Common myeloid progenitor, CD34-positive (primary cell): ENCODE measurements at regions not wholly inside any gene's neighbourhood (a gene's known extent, or its start where the extent isn't known, plus 50 kb on each side); places are given as distances from the start of the nearest gene placed in this dataset.
"Not testable (repeated sequence)": the region's sequence is repeated elsewhere in the genome, so short reads cannot be mapped to it uniquely, and the experiment has no call there.

Experiments
- CTCF ChIA-PET: fragments of 350-600 bp; sonication (Branson Sonifier 250); formaldehyde crosslinking; loops from one replicate; lab custom pipeline; 2021; ENCODE audit warnings: antibody characterized with exemption; lab: Charles Lee
- POLR2A ChIA-PET: fragments of 350-600 bp; sonication (Branson Sonifier 250); formaldehyde crosslinking; loops from one replicate; lab custom pipeline; 2021; ENCODE audit warnings: antibody characterized with exemption; lab: Charles Lee
- DNase-seq, 3 donors: peaks; one replicate each; pipeline versions ENCODE4 v3.0.0 to v3.0.0-alpha.2; 2013
- H3K27ac ChIP-seq, 2 experiments: 1 replicate in 1 of 2; 2 replicates in 1 of 2; pipeline ENCODE4 v1.7.0; 2013; ENCODE audit warnings: inconsistent platforms in 2 of 2, low read length in 2 of 2, mild to moderate bottlenecking in 2 of 2, low read depth in 1 of 2, moderate library complexity in 1 of 2; ENCODE audit not compliant: severe bottlenecking in 2 of 2, insufficient read depth in 1 of 2, poor library complexity in 1 of 2
- H3K27me3 ChIP-seq, 5 experiments: replicated peaks in 2 of 5; 1 replicate in 3 of 5; 2 replicates in 2 of 5; pipeline versions ENCODE4 v1.6.1 to v1.7.0; 2013; ENCODE audit warnings: low read length in 4 of 5, mild to moderate bottlenecking in 2 of 5, moderate library complexity in 2 of 5, inconsistent platforms in 1 of 5; ENCODE audit not compliant: insufficient read depth in 5 of 5, control insufficient read depth in 4 of 5
- H3K36me3 ChIP-seq, 4 experiments: 1 replicate in 2 of 4; 2 replicates in 2 of 4; pipeline versions ENCODE4 v1.6.1 to v1.7.0; 2013; ENCODE audit warnings: low read length in 3 of 4, control low read depth in 1 of 4, mild to moderate bottlenecking in 1 of 4; ENCODE audit not compliant: control insufficient read depth in 4 of 4, insufficient read depth in 4 of 4
- H3K4me1 ChIP-seq, 4 experiments: 1 replicate in 3 of 4; 2 replicates in 1 of 4; pipeline versions ENCODE4 v1.6.1 to v1.7.1; 2013; ENCODE audit warnings: low read length in 3 of 4, mild to moderate bottlenecking in 3 of 4, control low read depth in 1 of 4, inconsistent platforms in 1 of 4, moderate library complexity in 1 of 4; ENCODE audit not compliant: control insufficient read depth in 4 of 4, insufficient read depth in 4 of 4; ENCODE audit errors: control extremely low read depth in 1 of 4
- H3K4me3 ChIP-seq, 7 experiments: 1 replicate in 4 of 7; 2 replicates in 3 of 7; pipeline versions ENCODE4 v1.5.1 to v1.7.0; 2013; ENCODE audit warnings: mild to moderate bottlenecking in 7 of 7, low read length in 6 of 7, moderate library complexity in 6 of 7, inconsistent platforms in 2 of 7, low read depth in 2 of 7, control low read depth in 1 of 7; ENCODE audit not compliant: insufficient read depth in 4 of 7, control insufficient read depth in 1 of 7; ENCODE audit errors: extremely low read depth in 1 of 7
- H3K9me3 ChIP-seq, 5 experiments: 1 replicate in 4 of 5; 2 replicates in 1 of 5; pipeline versions ENCODE4 v1.6.1 to v1.7.1; 2013; ENCODE audit warnings: low read length in 4 of 5, mild to moderate bottlenecking in 2 of 5, inconsistent platforms in 1 of 5, low read depth in 1 of 5, moderate library complexity in 1 of 5; ENCODE audit not compliant: control insufficient read depth in 4 of 5, insufficient read depth in 2 of 5; ENCODE audit errors: control extremely low read depth in 1 of 5
- WGBS: methylation state at CpG from one replicate; pipeline ENCODE4 v1.1.5; 2013; ENCODE audit not compliant: insufficient coverage; 5-methylcytosine and 5-hydroxymethylcytosine counted together

- H3K27ac ChIP-seq: no peak overlapping the region
- H3K4me3 ChIP-seq: no peak overlapping the region
- H3K27me3 ChIP-seq: no peaks in the 10 kb centered on the region
- WGBS: 93% methylated on average over 11 of the region's 21 CpGs
- POLR2A ChIA-PET: no interaction called here
- no peaks in the 10 kb centered on the region for H3K36me3 ChIP-seq
- DNase-seq: no peak
- no peaks in the 10 kb centered on the region for H3K4me1 ChIP-seq
- CTCF ChIA-PET: no interaction called here
- H3K9me3 ChIP-seq: no peaks in the 10 kb centered on the region
These were observed 1244.7 kb upstream of the B3GALT2 start for GRCh38 chr1:194431121-194431520.

DNA sequence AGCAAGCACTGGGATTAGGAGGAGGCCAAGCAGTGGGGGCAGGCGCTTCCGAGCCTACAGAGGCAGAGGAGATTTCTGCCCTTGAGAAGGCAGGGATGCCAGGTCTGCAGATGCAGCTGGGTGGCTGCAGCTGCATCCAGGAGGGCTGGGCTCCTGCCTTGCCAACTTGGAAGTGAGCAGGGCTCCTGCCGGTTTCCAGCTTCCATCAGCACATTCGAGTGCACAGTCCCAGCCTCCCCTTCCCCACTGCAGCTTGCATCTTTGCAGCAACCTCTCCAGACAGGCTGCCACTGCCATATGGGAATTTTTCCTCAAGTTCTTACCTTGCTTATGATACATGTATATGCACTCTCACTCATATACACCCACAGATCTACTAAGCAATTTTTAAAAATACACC is 1234.3 kb upstream of the B3GALT2 start:
- no peak overlapping the region for H3K4me3 ChIP-seq
- no peaks in the 10 kb centered on the region for H3K4me1 ChIP-seq
- no peak for DNase-seq
- H3K36me3 ChIP-seq: no peaks in the 10 kb centered on the region
- no peaks in the 10 kb centered on the region for H3K27me3 ChIP-seq
- POLR2A ChIA-PET: no interaction called here
- peaks cover 0 to 10% (median 7%) of the 10 kb centered on the region in 5 experiments for H3K9me3 ChIP-seq
- no peak overlapping the region for H3K27ac ChIP-seq
- WGBS: 100% methylated on average over 2 of the region's 4 CpGs
- CTCF ChIA-PET: no interaction called here

DNA sequence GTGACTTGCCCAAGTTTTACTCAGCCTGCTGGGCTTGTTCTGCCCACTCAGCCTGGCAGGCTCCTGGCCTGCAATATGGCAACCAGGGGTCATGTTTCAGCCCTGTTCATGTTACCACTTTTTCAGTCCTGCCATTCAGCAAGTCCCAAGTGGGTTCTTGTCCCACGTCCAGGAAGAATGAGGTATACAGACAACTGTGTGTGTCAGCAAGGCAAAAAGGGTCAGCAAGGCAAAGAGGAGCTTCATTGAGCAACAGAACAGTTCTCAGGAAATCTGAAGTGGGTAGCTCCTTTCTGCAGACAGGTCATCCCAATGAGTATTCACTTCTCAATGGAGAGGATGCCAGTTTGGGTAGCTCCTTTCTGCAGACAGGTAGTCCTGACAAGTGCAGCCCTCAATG is 1233.3 kb upstream of the B3GALT2 start:
- ChIA-PET CTCF (no interaction called here), POLR2A (no interaction called here)
- Histone ChIP-seq H3K36me3 (no peaks in the 10 kb centered on the region), H3K27me3 (no peaks in the 10 kb centered on the region), H3K4me3 (no peak overlapping the region), H3K9me3 (peaks cover 0 to 10% (median 7%) of the 10 kb centered on the region in 5 experiments), H3K4me1 (no peaks in the 10 kb centered on the region), H3K27ac (no peak overlapping the region)
- WGBS: 100% methylated on average over 1 of the region's 1 CpG
- no peak for DNase-seq

- ChIA-PET CTCF (no interaction called here), POLR2A (no interaction called here)
- no CpG with 5 or more reads among the region's 1 CpG for whole genome bisulfite sequencing
- H3K27ac ChIP-seq: no peak overlapping the region
- H3K4me1 ChIP-seq: no peaks in the 10 kb centered on the region
- H3K27me3 ChIP-seq: no peaks in the 10 kb centered on the region
- H3K4me3 ChIP-seq: no peak overlapping the region
- H3K9me3 ChIP-seq: peaks cover 0 to 3% (median 0%) of the 10 kb centered on the region in 5 experiments
- no peaks in the 10 kb centered on the region for H3K36me3 ChIP-seq
- DNase-seq: no peak
These were observed 1224.3 kb upstream of the B3GALT2 start for GRCh38 chr1:194410756-194411155.

- H3K27me3 ChIP-seq, POLR2A ChIA-PET, H3K4me3 ChIP-seq, H3K4me1 ChIP-seq, H3K9me3 ChIP-seq, DNase-seq, H3K36me3 ChIP-seq, H3K27ac ChIP-seq, CTCF ChIA-PET: not testable (repeated sequence)
- WGBS: no CpG with 5 or more reads among the region's 2 CpGs
These were observed 1220.8 kb upstream of the B3GALT2 start for GRCh38 chr1:194407238-194407637.

- POLR2A ChIA-PET: no interaction called here
- H3K36me3 ChIP-seq: no peaks in the 10 kb centered on the region
- H3K27ac ChIP-seq: no peak overlapping the region
- H3K9me3 ChIP-seq: peaks cover 0 to 2% (median 0%) of the 10 kb centered on the region in 5 experiments
- H3K4me1 ChIP-seq: no peaks in the 10 kb centered on the region
- no peaks in the 10 kb centered on the region for H3K27me3 ChIP-seq
- no peak for DNase-seq
- CTCF ChIA-PET: no interaction called here
- H3K4me3 ChIP-seq: no peak overlapping the region
- WGBS: no CpG with 5 or more reads among the region's 1 CpG
These were observed 1208.3 kb upstream of the B3GALT2 start for GRCh38 chr1:194394676-194395075.

DNA sequence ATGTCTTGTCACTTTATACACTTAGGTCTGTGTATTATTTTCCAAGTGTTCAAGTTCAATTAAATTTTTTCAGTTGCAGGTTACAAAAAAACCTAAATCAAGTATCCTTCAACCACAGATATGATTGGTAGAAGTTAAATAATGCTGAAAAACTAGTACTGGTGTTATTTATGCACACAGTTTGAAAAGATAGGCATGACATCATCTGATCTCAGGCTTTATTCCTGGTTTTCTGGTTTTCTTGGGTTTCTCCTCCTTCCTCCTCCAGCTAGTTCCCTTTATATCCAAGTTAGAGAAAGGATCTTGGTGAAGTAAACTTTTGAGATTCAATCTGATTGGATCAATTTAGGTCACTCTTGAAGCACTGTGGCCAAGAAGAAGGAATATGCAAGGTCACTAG is 1201.1 kb upstream of the B3GALT2 start:
- Histone ChIP-seq H3K27ac (no peak overlapping the region), H3K36me3 (no peaks in the 10 kb centered on the region), H3K4me3 (no peak overlapping the region), H3K9me3 (peaks cover 0 to 2% (median 0%) of the 10 kb centered on the region in 5 experiments), H3K27me3 (no peaks in the 10 kb centered on the region), H3K4me1 (no peaks in the 10 kb centered on the region)
- ChIA-PET POLR2A (no interaction called here), CTCF (no interaction called here)
- DNase-seq: no peak
